Activated CD8-positive, alpha-beta T cell treated with anti-CD3 and anti-CD28 coated beads, Interleukin-2, amount 10 ng/mL, durations not matched to agents 7 days and 5 days (primary cell): ENCODE measurements at regions not wholly inside any gene's neighbourhood (a gene's known extent, or its start where the extent isn't known, plus 50 kb on each side); places are given as distances from the start of the nearest gene placed in this dataset.

Experiments used
- ATAC-seq: fragments of 150-1000 bp; cut with Tn5 transposase; one replicate; pipeline ENCODE4 v1.10.0; 2021; ENCODE audit warnings: moderate library complexity
- CTCF ChIA-PET: fragments of 350-600 bp; sonication (Branson Sonifier 250); formaldehyde crosslinking; loops from one replicate; lab custom pipeline; 2021; ENCODE audit warnings: antibody characterized with exemption; lab: Charles Lee
- POLR2A ChIA-PET: fragments of 350-600 bp; sonication (Branson Sonifier 250); formaldehyde crosslinking; loops from one replicate; lab custom pipeline; 2021; ENCODE audit warnings: antibody characterized with exemption; lab: Charles Lee
- DNase-seq: peaks from one replicate; pipeline ENCODE4 v3.0.0-alpha.2; 2020
- H3K27ac Mint-ChIP-seq: one replicate; pipeline ENCODE4 v1.8.0; 2021; ENCODE audit warnings: mild to moderate bottlenecking, mixed read lengths
- H3K27me3 Mint-ChIP-seq: one replicate; pipeline ENCODE4 v1.8.0; 2021; ENCODE audit warnings: low read depth, mixed read lengths
- H3K36me3 Mint-ChIP-seq: one replicate; pipeline ENCODE4 v1.8.0; 2021; ENCODE audit warnings: low read depth, mixed read lengths
- H3K4me1 Mint-ChIP-seq: one replicate; pipeline ENCODE4 v1.8.0; 2021; ENCODE audit warnings: low read depth, mixed read lengths
- H3K4me3 Mint-ChIP-seq: one replicate; pipeline ENCODE4 v1.8.0; 2021; ENCODE audit warnings: mild to moderate bottlenecking, mixed read lengths
- H3K9me3 Mint-ChIP-seq: one replicate; pipeline ENCODE4 v1.8.0; 2022; ENCODE audit warnings: mixed read lengths; ENCODE audit not compliant: insufficient read depth

DNA sequence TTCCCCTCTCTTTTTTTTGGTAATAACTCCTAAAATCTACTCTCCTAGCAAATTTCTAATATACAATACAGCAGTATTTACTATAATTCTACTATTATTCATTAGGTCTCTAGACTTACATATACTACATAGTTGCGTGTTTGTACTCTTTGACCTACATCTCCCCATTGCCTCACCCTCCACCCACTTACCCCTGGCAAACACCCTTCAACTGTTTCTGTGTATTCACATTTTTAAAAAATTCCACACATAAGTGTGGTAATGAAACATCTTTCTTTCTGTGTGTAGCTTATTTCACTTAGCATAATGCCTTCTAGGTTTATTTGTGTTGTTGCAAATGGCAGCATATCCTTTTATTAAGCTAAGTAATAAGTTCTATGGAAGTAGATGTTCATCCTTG is 336.0 kb downstream of the CCDC85A start:
- Mint-ChIP-seq H3K27ac (no peak overlapping the region), H3K36me3 (no peaks in the 10 kb centered on the region), H3K4me3 (no peak overlapping the region), H3K9me3 (peaks cover 5% of the 10 kb centered on the region), H3K27me3 (no peaks in the 10 kb centered on the region), H3K4me1 (no peaks in the 10 kb centered on the region)
- ATAC-seq (no peak), DNase-seq (no peak)
- POLR2A ChIA-PET, result no interaction called here
- CTCF ChIA-PET, result no interaction called here

DNA sequence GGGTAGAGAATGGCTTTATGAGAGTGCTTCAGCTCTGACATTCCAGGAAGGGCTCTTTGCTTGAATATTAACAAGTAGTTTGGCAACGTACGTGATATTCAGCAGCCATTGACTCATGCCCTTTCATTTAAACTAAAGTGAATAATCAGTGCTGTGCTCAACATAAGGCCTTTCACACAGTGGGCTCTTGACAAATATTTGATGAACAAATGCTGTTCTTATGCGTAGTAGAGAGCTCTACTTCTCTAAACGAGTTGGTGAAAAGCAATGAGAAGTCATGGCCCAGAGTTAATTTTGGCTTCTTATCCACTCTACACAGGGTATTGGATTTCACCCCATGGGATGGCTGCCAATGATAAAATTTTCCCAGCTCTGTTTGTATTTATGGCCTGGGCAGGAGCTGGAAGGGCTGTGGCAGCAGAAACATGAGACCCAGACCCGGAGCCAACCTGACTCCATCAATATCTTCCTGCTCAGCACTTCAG is 338.9 kb downstream of the CCDC85A start:
- H3K9me3 Mint-ChIP-seq, result peaks cover 5% of the 10 kb centered on the region
- DNase-seq (no peak), ATAC-seq (no peak)
- H3K27ac Mint-ChIP-seq, result no peak overlapping the region
- H3K27me3 Mint-ChIP-seq, result no peaks in the 10 kb centered on the region
- ChIA-PET CTCF (no interaction called here), POLR2A (no interaction called here)
- H3K4me1 Mint-ChIP-seq, result no peaks in the 10 kb centered on the region
- no peak overlapping the region for H3K4me3 Mint-ChIP-seq
- no peaks in the 10 kb centered on the region for H3K36me3 Mint-ChIP-seq

DNA sequence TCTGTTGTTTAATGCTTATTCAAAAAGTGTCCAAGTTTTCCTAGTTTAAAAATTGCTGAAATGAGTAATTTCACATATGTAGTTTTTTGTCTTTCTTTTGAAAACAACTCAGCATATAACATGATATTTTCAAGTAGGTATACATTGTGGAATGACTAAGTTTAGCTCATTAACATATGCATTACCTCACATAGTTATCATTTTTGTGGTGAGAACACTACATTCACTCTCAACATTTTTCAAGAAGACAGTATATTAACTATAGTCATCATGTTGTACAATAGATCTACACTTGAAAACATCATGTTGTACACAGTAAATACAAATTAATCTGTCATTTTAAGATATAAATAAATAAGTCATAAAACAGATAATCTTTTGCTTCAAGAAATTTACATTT is 340.0 kb downstream of the CCDC85A start:
- ChIA-PET POLR2A (no interaction called here), CTCF (no interaction called here)
- ATAC-seq (no peak), DNase-seq (no peak)
- H3K4me1 Mint-ChIP-seq, result no peaks in the 10 kb centered on the region
- no peak overlapping the region for H3K4me3 Mint-ChIP-seq
- no peaks in the 10 kb centered on the region for H3K27me3 Mint-ChIP-seq
- H3K27ac Mint-ChIP-seq, result no peak overlapping the region
- H3K36me3 Mint-ChIP-seq, result no peaks in the 10 kb centered on the region
- peaks cover 5% of the 10 kb centered on the region for H3K9me3 Mint-ChIP-seq

DNA sequence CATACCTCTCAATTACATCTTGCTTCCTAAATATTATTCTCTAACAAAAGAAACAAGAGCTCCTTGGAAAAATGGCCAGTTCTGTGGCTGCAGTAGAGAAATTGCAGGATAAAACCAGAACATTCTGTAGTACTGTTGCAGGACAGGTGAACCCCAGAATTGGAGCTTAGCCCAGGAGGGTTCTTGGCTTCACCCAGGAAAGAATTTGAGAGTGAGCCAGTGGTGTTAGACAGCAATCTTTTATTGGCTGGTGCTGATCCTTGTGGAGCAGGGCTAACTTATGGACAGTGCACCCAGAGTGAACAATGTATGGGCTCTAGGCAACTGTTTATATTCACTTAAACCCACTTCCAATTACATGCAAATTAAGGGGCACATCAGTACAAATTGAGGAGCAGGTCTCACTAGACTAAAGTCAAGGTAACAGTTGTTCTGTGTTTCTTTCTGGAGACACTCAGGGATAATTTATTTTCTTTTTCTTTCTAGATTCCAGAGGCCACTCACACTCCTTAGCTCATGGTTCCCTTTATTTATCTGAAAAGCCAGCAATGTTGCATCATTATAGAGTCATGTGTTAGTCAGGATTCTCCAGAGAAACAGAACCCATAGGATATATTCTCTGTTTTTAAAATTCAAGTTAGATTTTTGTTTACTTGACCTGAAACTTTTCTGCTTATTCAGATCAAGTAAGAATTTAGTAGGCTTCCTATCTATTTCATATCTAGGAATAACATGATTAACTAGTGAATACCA is 348.1 kb downstream of the CCDC85A start:
- no peaks in the 10 kb centered on the region for H3K36me3 Mint-ChIP-seq
- no peak for ATAC-seq
- DNase-seq, result no peak
- H3K27me3 Mint-ChIP-seq, result no peaks in the 10 kb centered on the region
- ChIA-PET CTCF (no interaction called here), POLR2A (no interaction called here)
- H3K4me1 Mint-ChIP-seq, result no peaks in the 10 kb centered on the region
- H3K9me3 Mint-ChIP-seq, result no peaks in the 10 kb centered on the region
- no peak overlapping the region for H3K27ac Mint-ChIP-seq
- H3K4me3 Mint-ChIP-seq, result no peak overlapping the region

DNA sequence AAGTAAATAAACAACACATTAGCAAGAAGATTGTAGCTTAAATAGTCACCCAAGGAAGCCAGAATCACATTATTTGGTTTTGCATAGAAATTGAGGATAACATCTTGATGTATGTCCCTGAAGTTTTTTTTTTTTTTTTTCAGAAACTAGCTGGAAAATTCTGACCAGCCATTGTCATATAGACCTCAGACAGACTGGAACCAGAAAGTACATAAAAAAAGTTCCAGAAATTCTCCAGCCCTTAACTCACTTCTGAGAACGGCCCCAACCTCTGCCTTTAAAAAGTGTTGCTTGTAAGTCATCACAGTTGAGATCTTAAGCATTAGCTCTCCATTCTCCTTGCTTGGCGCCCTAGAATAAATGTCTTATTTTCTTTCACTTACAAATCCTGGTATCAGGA is 350.5 kb downstream of the CCDC85A start:
- DNase-seq (no peak), ATAC-seq (no peak)
- ChIA-PET POLR2A (no interaction called here), CTCF (no interaction called here)
- Mint-ChIP-seq H3K9me3 (peaks cover 4% of the 10 kb centered on the region), H3K27me3 (no peaks in the 10 kb centered on the region), H3K27ac (no peak overlapping the region), H3K4me1 (no peaks in the 10 kb centered on the region), H3K36me3 (no peaks in the 10 kb centered on the region), H3K4me3 (no peak overlapping the region)

DNA sequence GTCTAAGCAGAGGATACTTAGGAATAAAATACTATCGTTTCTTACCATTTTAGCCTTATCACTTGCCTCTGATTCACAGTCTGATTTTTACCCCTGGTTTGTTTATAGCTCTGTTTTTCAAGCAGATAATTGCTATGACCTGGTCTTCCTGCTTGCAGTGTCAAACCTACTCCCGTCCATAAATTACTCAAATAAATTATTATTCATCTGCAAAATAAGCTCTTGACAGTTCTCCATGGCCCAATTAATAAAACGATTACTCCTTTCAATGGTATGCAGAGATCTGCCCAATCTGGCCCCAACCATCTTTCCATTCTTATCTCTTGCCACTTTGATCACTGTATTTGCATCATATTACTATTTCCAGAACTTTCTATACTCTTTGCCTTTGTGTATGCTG is 354.0 kb downstream of the CCDC85A start:
- no peaks in the 10 kb centered on the region for H3K4me1 Mint-ChIP-seq
- no peak for DNase-seq
- ChIA-PET CTCF (no interaction called here), POLR2A (no interaction called here)
- ATAC-seq, result no peak
- H3K27me3 Mint-ChIP-seq, result no peaks in the 10 kb centered on the region
- H3K27ac Mint-ChIP-seq, result no peak overlapping the region
- H3K4me3 Mint-ChIP-seq, result no peak overlapping the region
- H3K9me3 Mint-ChIP-seq, result peaks cover 7% of the 10 kb centered on the region
- H3K36me3 Mint-ChIP-seq, result no peaks in the 10 kb centered on the region

DNA sequence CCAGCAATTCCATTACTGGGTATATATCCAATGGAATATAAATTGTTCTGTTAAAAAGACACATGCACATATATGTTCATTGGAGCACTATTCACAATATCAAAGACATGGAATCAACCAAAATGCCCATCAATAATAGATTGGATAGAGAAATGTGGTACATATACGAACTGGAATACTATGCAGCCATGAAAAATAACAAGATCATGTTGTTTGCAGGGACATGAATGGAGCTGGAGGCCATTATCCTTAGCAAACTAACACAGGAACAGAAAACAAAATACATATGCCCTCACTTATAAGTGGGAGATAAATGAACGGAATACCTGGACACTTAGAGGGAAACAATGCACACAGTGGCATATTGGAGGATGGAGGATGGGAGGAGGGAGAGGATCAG is 355.8 kb downstream of the CCDC85A start:
- Mint-ChIP-seq H3K4me1 (no peaks in the 10 kb centered on the region), H3K4me3 (no peak overlapping the region), H3K27ac (no peak overlapping the region), H3K9me3 (peaks cover 7% of the 10 kb centered on the region), H3K27me3 (no peaks in the 10 kb centered on the region), H3K36me3 (no peaks in the 10 kb centered on the region)
- CTCF ChIA-PET, result no interaction called here
- POLR2A ChIA-PET, result no interaction called here
- ATAC-seq (no peak), DNase-seq (no peak)

DNA sequence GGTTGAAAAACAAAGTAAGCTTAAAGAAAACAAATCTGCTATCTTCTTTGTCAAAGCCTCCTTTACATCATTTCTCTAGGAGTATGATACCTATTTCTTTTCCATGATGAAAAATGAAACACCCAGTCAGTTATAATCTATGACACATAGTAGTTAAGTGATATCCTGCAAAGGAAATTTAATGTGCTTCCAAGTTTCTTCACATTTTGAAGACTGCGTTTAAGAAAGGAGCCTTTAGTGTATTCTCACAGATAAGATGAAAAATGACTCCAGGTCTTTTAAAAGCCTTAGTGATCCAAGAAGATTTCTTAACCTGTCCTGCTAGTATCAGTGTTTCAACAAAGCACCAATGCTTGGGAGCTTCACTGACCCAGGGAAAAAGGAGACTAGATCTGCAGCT is 356.7 kb downstream of the CCDC85A start:
- no peak for DNase-seq
- H3K36me3 Mint-ChIP-seq, result no peaks in the 10 kb centered on the region
- no peaks in the 10 kb centered on the region for H3K4me1 Mint-ChIP-seq
- H3K27ac Mint-ChIP-seq, result no peak overlapping the region
- no peak overlapping the region for H3K4me3 Mint-ChIP-seq
- ATAC-seq, result no peak
- no peaks in the 10 kb centered on the region for H3K27me3 Mint-ChIP-seq
- ChIA-PET CTCF (no interaction called here), POLR2A (no interaction called here)
- H3K9me3 Mint-ChIP-seq, result peaks cover 7% of the 10 kb centered on the region

DNA sequence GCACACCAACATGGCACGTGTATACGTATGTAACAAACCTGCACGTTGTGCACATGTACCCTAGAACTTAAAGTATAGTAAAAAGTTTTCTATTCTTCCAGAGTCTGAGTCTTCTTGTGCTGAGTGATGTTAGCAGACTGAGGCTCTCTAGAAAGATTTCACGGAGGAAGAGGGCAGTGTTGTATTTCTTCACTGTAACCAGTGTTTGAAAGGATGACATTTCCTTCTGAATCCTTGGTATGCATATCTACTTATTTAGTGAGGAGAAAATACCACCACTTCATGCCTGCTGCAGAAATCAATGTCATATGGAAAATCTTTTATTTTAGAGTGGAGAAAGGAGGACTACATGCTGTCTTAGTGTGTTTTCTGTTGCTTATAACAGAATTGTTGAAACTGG is 357.1 kb downstream of the CCDC85A start:
- H3K4me3 Mint-ChIP-seq, result no peak overlapping the region
- no peak for DNase-seq
- H3K27me3 Mint-ChIP-seq, result no peaks in the 10 kb centered on the region
- CTCF ChIA-PET, result no interaction called here
- peaks cover 7% of the 10 kb centered on the region for H3K9me3 Mint-ChIP-seq
- H3K36me3 Mint-ChIP-seq, result no peaks in the 10 kb centered on the region
- ATAC-seq, result no peak
- no peaks in the 10 kb centered on the region for H3K4me1 Mint-ChIP-seq
- H3K27ac Mint-ChIP-seq, result no peak overlapping the region
- POLR2A ChIA-PET, result no interaction called here

DNA sequence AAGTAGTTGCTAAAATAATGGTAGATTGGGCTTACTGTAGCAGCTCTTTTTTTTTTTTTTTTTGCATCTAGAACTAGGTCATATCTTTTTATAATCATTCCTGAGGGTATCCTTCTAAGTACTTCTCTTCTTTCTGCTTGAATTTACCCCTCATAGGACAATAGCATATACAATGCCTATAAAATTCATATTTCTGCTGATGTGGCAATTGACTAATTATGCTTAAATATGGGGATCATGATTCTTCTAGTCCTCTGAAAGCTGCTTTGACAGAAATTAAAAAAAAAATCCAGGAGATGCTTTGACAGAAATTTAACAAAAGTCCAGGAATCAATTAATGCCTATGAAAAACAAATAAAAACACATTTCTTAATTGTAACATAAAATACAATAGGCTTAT is 358.4 kb downstream of the CCDC85A start:
- CTCF ChIA-PET, result no interaction called here

DNA sequence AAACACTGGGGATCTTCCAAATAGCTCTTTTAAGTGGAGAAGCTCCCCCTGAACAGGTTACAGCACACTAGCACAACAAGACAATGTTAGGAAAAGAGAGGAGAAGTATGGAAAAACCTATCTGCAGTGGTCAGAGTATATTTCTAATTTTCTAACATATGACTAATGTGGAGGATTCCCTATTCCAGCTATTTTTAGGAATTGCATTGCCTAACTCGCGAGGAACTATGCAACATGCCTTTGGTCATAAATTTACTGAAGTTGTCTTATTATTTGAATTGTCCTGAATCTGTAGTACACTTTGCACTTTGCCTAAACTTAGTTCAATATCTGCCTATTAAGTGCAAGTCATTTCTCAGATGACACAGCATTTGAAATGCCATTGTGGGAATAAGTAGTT is 381.4 kb downstream of the CCDC85A start:
- no peak for DNase-seq
- no peak for ATAC-seq
- no peaks in the 10 kb centered on the region for H3K27me3 Mint-ChIP-seq
- H3K9me3 Mint-ChIP-seq, result no peaks in the 10 kb centered on the region
- H3K4me3 Mint-ChIP-seq, result no peak overlapping the region
- CTCF ChIA-PET, result no interaction called here
- no peaks in the 10 kb centered on the region for H3K36me3 Mint-ChIP-seq
- no peaks in the 10 kb centered on the region for H3K4me1 Mint-ChIP-seq
- H3K27ac Mint-ChIP-seq, result no peak overlapping the region
- POLR2A ChIA-PET, result no interaction called here

More for the DNA sequence above, 358.4 kb downstream of the CCDC85A start:
- H3K27ac Mint-ChIP-seq, result no peak overlapping the region
- DNase-seq, result no peak
- POLR2A ChIA-PET, result no interaction called here
- no peaks in the 10 kb centered on the region for H3K36me3 Mint-ChIP-seq
- H3K27me3 Mint-ChIP-seq, result no peaks in the 10 kb centered on the region
- H3K4me3 Mint-ChIP-seq, result no peak overlapping the region
- H3K4me1 Mint-ChIP-seq, result no peaks in the 10 kb centered on the region
- no peak for ATAC-seq
- H3K9me3 Mint-ChIP-seq, result peaks cover 7% of the 10 kb centered on the region

DNA sequence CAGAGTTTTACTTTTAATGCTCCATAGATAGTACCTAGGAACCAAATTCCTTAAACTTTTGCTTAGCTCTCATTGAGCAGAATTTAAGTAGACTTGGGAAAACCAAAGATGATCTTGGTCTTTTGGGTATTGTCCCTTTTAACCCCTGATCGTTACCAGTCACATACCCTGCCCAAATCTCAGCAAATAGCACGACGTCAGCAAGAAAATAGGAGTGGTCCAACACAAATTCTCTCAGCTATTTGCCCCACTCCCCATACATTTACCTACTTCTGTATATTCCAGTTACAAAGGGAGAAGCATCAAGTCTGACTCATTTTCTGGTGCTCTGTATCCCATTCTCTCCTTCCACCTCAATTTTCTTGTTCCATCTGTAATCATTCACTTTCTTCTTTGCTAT is 387.3 kb downstream of the CCDC85A start:
- ChIA-PET POLR2A (no interaction called here), CTCF (interaction anchor here (0.6 kb wide), 1 partner anchor 860 kb away, joined by 3 read pairs; no protein-coding TSS in a partner anchor)
- H3K9me3 Mint-ChIP-seq, result no peaks in the 10 kb centered on the region
- H3K36me3 Mint-ChIP-seq, result no peaks in the 10 kb centered on the region
- no peaks in the 10 kb centered on the region for H3K4me1 Mint-ChIP-seq
- no peak overlapping the region for H3K4me3 Mint-ChIP-seq
- H3K27ac Mint-ChIP-seq, result no peak overlapping the region
- ATAC-seq, result no peak
- DNase-seq, result no peak
- H3K27me3 Mint-ChIP-seq, result no peaks in the 10 kb centered on the region

DNA sequence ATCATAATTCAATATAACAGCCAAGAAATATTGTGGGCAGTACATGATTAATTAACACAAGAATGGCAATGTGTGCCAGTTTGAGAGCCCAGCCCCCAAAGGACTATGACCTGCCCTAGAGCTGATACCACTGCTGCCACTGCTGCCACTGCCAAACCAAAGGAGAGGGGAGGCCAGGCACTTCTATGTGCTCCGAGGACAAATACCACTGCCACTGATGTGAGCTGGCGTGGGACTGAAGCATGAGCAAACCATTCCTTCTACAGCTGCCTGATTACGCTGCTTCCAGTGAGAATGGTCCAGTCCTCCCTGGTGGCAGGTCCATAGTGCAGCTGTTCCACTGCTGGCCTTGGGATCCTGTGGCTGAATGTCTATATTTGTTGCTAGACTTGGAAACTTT is 392.2 kb downstream of the CCDC85A start:
- POLR2A ChIA-PET, result no interaction called here
- DNase-seq, result no peak
- H3K4me1 Mint-ChIP-seq, result no peaks in the 10 kb centered on the region

More for the DNA sequence above, 392.2 kb downstream of the CCDC85A start:
- Mint-ChIP-seq H3K27me3 (no peaks in the 10 kb centered on the region), H3K36me3 (no peaks in the 10 kb centered on the region), H3K9me3 (peaks cover 24% of the 10 kb centered on the region), H3K4me3 (no peak overlapping the region), H3K27ac (no peak overlapping the region)
- CTCF ChIA-PET, result no interaction called here
- no peak for ATAC-seq
